GM18861 (cell line): ENCODE measurements at regions not wholly inside any gene's neighbourhood (a gene's known extent, or its start where the extent isn't known, plus 50 kb on each side); places are given as distances from the start of the nearest gene placed in this dataset.
"Not testable (repeated sequence)": the region's sequence is repeated elsewhere in the genome, so short reads cannot be mapped to it uniquely, and the experiment has no call there.

ENCODE experiments used
- ATAC-seq: cut with Tn5 transposase; IDR thresholded peaks from one replicate; pipeline ENCODE4 v1.9.1; 2021; ENCODE audit not compliant: unreplicated experiment

DNA sequence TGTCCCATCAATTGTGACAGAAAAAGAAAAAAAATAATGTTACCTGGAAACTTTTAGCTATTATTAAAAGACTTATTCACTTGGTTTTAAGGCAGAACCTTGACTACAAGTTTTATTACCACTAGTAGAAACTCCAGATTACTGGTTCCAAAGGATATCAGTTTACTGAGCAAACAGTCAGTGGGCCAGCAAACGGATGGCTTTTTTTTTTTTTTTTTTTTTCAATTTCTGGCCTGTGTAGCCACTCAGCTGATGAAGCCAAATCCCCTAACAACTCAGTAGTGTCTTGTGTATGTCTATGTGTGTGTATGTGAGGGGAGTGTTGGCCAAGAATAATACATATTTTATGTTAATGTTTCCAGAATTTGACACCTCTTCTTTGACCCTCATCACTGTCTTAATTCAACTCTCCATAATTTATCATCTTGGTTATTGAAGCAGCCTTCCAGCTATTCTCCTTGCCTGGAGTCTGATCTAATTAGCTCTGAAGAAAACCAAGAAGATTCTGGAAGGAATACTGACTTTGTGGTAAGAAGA is 724.9 kb downstream of the NSUN3 start:
- no peak for ATAC-seq

DNA sequence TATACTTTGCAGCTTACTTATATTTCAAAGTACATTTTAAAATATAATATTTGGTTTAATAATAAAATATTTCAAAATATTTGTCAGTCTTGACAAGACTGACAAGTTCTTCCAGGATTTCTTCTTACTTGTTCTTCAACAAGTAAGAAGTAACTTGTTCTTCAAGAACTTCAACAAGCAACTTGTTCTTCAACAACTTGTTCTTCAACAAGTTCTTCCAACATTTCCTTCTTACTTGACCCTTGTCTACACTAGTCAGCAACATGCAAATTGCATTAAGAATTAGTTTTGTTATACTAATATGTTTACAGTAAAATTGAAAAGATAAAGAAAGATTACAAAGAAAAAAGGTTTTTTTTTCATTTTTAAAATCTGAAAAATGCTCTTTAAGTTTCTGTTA is 731.7 kb downstream of the NSUN3 start:
- no peak for ATAC-seq

DNA sequence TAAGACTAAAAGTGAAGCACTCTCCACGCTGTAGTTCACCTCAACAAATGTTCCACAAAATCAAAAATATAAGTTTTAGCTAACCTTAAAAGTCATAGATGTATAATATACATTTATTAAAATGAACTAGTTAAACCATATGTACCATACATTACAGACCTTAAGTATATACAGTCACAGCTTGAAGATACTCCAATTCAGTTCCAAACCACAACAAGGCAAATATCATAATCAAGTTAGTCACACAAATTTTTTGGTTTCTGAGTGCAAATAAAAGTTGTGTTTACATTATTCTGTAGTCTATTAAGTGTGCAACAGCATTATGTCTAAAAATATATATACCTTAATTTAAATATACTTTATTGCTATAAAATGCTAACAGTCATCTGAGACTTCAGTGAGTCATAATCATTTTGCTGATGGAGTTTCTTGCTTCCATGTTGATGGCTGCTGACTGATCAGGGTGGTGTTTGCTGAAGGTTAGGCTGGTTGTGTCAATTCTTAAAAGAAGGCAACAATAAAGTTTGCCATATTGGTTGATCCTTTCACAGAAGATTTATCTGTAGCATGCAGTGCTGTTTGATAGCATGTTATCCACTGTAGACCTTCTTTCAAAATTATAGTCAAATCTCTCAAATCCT is 736.7 kb downstream of the NSUN3 start:
- ATAC-seq: no peak

DNA sequence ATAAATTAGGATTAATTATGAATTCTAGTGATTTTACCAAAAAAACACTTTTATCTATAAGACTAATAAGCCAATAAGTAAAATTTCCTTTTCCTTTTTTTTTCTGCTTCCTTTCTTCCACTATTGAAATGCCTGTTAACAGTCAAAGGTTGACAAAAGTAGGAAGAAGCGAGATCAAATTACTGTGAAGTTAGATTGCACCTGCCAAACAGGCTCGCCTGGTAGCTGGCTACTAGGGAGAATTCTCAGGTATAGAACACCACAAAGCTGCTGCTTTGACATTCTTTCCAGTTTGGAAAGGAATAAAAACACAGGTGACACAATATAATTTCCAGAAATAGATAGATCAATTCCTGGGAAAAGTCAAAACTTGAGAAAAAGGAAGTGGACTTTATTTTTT is 749.0 kb downstream of the NSUN3 start:
- ATAC-seq: no peak

DNA sequence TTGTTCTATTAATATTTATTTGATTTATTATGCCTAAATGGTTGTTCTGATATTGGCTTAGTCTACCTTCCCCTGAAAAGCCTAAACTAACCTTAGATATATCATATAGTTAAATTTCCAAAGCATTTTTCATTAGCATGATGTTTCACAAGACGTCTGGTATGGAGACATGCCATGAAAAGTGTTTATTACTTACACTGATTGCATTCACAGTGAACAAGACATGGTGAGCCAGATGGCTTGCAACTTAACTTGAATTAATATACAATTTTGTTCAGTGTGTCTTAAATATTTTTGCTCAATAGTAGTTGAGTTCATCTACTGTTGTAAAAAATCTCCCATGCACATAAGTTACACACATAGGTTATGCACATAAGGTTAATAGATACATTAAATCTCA is 758.4 kb downstream of the NSUN3 start:
- no peak for ATAC-seq

DNA sequence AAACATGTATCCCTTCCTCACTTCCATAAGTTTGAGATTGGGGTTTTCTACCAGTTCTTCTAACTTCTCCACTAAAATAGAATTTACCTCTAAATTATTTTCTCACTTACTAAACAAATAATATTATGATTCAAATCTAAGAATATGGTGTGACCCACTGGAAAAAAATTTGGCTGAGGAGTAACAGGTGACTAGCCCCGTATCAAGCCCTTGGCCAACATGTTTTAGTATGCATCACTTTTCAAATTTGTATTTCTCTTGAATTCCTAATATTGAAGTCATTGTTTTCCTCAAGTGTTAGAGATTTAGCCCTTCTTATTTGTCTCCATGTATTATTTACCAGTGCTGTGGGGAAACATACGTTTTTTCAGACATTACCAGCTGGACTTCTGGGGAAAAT is 759.4 kb downstream of the NSUN3 start:
- ATAC-seq: no peak

DNA sequence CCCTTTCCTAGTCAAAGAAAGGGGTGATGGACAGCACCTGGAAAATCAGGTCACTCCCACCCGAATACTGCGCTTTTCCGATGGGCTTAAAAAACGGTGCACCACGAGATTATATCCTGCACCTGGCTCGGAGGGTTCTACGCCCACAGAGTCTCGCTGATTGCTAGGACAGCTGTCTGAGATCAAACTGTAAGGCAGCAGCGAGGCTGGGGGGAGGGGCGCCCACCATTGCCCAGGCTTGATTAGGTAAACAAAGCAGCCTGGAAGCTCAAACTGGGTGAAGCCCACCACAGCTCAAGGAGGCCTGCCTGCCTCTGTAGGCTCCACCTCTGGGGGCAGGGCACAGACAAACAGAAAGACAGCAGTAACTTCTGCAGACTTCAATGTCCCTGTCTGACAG is 783.4 kb downstream of the NSUN3 start:
- not testable (repeated sequence) for ATAC-seq

DNA sequence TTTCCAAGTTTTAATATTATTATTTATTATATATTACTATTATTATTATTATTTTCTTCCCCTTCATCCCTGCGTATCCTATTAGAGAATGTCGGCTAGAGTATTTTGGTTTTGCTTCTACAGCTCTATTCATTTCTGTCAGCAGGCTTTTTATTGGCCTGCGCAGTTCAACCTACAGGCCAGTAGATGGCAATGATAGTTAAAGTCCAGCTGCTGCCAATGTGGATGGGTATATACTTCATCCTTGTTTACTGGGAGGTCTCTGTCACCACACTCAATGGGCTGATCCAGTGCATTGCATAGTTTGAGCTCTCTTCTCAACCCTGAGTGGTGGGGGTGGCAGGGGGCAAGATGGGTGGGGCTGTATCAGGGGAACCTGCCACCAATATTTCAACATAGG is 799.8 kb downstream of the NSUN3 start:
- ATAC-seq: peak; percentile 69

DNA sequence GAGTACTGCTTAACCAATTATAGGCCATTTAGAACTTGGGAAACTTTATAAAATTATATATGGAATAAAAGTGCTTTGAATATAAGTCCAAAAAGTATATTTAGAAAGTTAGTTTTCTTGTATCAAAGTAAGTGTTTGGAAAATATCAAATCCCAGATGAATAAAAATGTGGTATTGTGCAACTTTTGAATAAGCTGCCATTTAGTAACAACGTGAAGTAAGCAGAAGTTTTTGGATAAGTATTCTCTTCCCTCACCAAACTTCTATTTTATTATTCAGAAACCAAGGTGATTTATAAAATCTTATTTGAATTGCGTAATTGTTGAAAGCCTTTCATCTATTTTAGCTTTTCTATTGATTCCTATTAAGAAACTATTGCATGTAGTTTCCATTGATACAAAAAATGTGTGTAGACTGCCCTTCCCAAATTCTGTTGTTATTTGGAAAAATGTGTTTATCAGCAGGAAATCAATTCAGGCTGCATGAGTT is 806.2 kb downstream of the NSUN3 start:
- ATAC-seq: no peak

DNA sequence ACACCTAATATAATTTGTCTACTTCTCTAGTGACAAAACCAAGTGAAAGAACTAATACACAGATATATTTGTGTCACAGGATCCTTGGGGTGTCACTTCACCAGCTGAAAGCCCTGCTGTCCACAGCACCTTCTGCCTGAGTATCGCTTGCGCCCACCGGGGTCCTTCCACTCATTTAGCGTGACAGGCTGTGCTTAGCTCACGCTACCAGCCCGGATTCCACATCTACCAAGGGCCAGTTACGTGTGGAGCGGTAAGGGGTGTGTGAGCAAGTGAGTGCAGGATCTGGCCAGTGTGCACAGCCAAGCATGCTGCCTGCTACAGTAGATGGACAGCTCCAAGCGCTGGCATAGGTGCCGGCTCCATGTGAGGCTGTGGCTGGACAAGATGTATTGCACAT is 810.9 kb downstream of the NSUN3 start:
- ATAC-seq: no peak

DNA sequence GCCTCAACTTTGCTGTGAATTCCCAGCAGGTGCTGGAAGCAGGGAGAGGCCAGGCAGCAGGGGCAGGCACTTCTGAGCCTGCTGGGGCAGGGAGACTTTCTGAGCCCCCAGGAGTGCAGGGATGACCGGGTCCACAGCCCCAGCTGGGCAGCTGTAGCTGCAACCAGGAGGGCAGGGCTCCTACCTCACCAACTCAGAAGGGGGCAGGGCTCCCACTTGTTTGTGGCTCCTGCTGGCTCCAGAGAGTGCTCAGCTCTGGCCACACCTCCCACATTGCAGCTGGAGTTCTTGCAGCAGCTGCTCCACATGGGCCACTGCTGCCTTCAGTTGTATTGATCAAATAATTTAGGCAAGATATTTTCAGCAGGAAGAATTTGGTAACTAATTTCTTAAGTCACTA is 812.3 kb downstream of the NSUN3 start:
- ATAC-seq: no peak

DNA sequence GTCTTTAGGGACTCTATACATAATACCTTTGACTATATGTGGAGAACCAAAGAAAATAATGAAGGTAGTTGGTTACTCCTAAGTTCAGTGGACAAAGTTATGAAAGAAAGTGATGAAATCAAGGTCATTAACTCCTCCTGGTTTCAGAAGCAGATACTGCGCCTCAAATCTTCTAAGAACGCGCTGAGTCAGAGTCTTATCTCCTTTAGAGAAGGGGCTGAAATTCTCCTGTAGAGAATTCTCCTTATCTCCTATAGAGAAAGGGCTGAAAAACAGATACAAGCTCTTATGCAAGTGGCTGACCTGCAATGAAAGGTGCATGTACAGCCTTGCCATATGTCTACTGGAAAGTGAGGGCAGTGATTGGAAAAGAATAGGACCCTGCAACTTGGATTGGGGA is 824.2 kb downstream of the NSUN3 start:
- ATAC-seq: no peak

DNA sequence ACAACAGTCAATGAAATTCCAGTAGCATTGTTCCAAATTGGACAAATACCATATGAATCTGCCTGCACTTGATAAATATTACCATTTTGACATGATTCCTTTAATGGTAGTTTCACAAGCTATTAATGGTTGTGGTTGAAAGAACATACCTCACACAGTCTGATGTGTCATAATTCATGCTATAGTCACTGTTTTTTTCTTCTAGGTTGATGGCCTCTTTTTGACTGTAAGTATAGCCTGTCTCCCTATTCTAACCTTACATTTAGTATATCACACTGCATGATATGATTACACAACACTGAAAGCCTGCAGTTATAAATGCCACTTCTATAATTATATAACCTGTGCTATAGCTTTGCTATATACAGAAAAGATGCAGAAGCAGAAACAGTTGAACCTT is 834.1 kb downstream of the NSUN3 start:
- no peak for ATAC-seq

DNA sequence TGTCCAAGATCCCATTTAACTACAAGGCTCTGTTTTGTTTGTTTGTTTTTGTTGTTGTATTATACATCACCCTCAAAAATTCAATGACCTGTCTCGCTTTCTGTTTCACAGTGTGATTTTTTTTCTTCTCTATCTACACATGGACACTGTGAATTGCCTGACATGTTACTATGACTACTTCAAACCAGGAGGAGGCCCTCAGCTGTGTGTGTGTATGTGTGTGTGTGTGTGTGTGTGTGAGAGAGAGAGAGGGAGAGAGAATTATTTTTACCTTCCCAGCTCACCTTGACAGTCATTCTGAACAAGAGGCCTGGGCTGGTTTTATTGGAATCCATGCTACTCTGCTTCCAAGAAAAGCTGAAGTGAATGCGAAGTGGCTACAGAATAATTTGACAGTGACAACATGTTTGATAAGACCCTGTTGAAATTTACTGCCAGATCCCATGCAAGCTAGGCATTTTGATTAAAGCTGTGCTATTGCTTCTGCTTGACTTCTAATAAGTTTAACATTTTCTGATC is 841.4 kb downstream of the NSUN3 start:
- no peak for ATAC-seq

DNA sequence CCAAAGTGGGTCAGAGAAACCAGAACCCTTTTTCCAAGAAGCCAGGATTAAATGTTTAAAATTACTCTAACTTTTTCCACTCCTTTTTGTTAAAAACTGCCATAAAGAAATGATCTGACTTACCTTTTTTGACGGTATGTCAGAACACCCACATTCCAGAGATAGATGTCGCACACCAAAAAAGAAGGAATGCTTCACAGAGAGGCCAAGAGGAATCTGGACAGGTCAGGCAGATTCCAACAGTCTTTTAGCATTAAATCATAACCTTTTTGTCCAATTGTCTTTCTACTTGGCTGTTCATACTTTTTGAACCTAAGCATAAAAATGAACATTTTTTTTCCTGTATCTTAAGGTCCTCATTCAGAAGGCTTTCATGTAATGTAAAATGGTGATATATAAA is 846.9 kb downstream of the NSUN3 start:
- ATAC-seq: no peak

DNA sequence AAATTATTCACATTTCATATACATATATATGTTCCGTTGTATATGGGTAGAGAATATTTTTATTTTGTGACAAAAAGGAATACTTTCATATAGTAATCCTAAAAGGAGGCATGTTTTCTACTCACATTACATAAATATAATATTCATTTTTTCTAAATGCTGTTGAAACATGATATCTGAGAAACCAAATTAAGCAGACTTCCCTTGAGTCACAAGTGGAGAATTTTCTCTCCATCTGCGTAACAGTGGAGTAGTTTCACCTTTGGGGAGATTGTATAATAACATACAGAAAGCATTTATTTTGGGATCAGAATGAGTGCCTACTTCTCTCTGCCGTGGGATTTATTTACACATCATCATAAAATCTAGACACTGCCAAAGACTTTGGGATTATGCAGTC is 849.8 kb downstream of the NSUN3 start:
- no peak for ATAC-seq

DNA sequence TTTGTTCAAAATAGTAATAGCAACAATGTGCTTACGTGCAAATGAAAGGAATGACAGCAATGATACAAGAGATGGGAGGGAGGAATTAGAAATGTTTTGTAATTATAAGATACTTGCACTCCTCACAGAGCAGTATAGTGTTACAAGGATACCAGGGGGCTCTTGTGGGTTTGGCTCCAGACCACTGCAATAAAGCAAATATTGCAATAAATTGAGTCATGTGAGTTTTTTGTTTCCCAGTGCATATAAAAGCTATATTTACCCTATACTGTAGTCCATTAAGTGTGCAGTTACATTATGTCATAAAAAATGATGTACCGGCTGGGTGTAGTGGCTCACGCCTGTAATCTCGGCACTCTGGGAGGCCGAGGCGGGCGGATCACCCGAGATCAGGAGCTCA is 864.3 kb downstream of the NSUN3 start:
- no peak for ATAC-seq

DNA sequence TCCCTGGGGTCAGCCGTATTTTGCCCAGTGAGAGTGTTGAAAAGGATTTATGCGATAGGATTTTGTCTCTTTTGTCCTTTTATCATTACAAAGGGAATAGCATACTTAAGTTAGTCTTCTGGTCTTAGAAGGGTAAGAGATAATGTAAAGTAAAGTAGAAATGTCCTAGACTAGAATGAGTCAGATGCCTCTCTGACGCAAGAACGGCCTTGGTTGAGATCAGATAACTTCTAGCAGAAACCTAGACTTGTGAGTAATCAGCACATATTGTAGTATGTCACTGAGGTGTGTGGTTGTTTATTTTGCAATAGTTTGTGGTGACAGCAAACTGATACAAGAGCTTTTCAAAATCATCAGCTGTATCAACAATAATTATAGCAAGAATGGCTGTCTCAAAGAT is 866.1 kb downstream of the NSUN3 start:
- no peak for ATAC-seq

DNA sequence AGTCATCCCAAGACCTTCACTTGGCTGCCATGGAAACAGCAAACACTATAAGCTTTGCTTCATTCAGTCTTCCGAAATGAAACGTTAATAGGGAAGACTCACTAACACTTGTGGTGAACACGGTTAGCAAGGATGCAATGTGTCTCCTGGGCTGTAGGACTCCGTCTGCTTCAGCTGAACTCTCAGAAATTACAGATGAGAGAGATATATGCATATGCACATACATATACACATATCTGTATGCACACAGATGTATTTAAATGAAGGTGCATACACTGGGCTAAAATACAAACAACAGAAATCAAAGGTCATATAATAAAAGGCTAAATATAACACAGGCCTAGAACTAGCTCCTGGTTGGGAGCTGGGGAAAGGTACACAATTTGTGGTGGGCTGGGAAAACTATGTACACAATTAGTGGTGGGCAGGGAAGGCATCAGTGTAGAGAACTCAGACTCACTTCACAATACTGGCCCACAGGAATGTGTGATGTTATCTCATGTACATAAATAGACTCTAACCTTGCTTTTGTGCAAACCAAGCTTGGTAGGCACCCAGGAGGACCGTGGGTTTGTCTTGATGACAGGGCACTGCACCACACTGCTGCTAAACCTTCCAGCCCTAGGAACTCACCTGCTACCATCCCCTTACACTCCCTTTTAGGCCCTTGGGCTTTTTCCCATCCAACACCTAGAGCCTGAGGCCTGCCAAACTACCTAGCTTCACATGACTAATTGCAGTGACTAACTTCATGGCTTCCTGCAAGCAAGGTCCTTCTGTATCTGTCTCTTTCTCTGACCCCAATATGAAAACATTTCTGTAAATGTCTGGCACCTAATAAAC is 873.1 kb downstream of the NSUN3 start:
- ATAC-seq: no peak

DNA sequence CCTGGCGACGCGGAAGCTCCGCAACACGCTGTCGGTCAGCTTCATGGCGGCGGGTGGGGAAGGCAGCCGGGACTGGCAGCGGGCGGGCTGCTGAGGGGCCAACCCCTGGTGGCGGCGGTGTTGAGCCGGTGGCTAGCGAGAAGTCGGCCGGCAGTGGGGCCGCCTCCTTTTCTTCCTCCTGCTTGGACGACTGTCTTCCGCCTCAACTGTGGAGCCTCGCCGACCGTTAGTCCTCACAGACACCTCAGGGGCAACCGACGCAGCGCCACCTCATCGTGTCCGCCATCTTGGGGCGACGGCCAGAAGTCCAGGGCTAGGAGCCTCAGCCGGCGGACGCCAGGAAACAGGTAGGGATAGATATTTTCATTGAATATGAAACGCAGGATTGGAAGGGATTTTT is 875.1 kb downstream of the NSUN3 start:
- no peak for ATAC-seq

DNA sequence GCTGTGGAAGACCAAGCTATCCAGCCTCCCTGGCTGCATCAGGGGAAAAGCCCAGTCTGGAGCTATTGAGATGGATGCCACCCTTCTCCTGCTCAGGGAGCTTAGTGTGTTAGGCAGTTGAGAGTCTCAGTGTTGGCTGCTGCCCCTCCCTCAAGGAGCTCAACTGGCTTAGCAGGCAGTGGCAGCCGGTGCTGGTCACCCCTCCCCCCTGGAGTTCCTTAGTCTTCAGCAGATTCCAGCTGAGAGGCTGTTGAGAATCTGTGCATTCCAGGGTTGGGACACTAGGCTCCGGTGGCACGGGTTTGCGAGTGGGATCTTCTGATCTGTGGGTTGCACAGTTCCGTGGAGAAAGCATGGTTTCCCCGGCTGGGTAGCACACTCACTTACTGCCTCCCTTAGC is 883.8 kb downstream of the NSUN3 start:
- ATAC-seq: no peak

DNA sequence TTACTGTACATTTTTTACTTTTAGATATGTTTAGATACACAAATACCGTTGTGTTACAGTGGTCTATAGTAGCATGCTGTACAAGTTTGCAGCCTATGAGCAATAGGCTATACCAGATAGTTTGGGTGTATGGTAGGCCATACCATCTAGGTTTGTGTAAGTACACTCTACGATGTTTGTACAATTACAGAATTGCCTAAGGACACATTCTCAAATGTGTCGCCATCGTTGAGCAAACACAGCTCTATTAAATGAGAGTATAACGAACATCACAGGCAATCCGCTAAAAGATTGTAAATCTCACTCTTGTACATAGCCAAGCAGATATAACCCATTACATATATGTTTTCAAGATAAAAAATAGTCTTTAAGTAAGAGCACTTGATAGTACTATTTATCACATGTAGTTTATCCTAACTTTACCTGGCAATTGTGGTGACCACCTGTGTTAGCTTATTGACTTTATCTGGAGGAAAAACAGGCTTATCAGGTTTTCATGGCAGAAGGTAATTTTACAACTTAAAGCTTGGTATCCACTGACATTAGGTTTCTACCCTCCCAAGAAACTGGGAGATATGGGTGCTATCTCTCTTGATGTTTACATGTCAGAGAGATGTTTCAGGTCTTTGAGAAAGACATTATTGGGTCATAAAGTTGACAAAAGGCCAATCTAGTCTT is 898.7 kb downstream of the NSUN3 start:
- no peak for ATAC-seq
